Smooth muscle cell (in vitro differentiated cells): ENCODE measurements at regions not wholly inside any gene's neighbourhood (a gene's known extent, or its start where the extent isn't known, plus 50 kb on each side); places are given as distances from the start of the nearest gene placed in this dataset.
A peak's percentile ranks its signal among the peaks of the same experiment; 100 is the strongest.

Experiments used
- DNase-seq: peaks from one replicate; lab custom pipeline; 2025; ENCODE audit not compliant: unreplicated experiment; lab: John Stamatoyannopoulos, UW
- H2AFZ ChIP-seq: fragments of 200-600 bp; sonication (generic); 2 replicates; pipeline ENCODE4 v1.6.0; 2016; ENCODE audit warnings: antibody characterized with exemption, low read depth, mild to moderate bottlenecking
- H3F3A ChIP-seq: fragments of 200-600 bp; sonication (generic); 2 replicates; pipeline ENCODE4 v1.6.0; 2017; ENCODE audit warnings: antibody characterized with exemption, low read depth
- H3K27ac ChIP-seq: fragments of 200-600 bp; sonication (generic); 2 replicates; pipeline ENCODE4 v1.5.1; 2016; ENCODE audit warnings: low read depth, mild to moderate bottlenecking
- H3K27me3 ChIP-seq: fragments of 200-600 bp; sonication (generic); 2 replicates; pipeline ENCODE4 v1.6.1; 2016; ENCODE audit warnings: low read depth, mild to moderate bottlenecking
- H3K36me3 ChIP-seq: fragments of 200-600 bp; sonication (generic); 2 replicates; pipeline ENCODE4 v1.5.1; 2016; ENCODE audit warnings: low read depth
- H3K4me1 ChIP-seq: fragments of 200-600 bp; sonication (generic); 2 replicates; pipeline ENCODE4 v1.5.1; 2016; ENCODE audit warnings: low read depth
- H3K4me2 ChIP-seq: fragments of 200-600 bp; sonication (generic); 2 replicates; pipeline ENCODE4 v1.6.0; 2016; ENCODE audit warnings: mild to moderate bottlenecking
- H3K4me3 ChIP-seq: fragments of 200-600 bp; sonication (generic); 2 replicates; pipeline ENCODE4 v1.5.1; 2016; ENCODE audit warnings: mild to moderate bottlenecking
- H3K79me2 ChIP-seq: fragments of 200-600 bp; sonication (generic); 2 replicates; pipeline ENCODE4 v1.6.0; 2016; ENCODE audit warnings: low read depth, mild to moderate bottlenecking
- H3K9ac ChIP-seq: fragments of 200-600 bp; sonication (generic); 2 replicates; pipeline ENCODE4 v1.6.0; 2016; ENCODE audit warnings: low read depth
- H3K9me3 ChIP-seq: fragments of 200-600 bp; sonication (generic); replicated peaks from 2 replicates; pipeline ENCODE4 v1.5.1; 2016; ENCODE audit warnings: low read depth
- H4K20me1 ChIP-seq: fragments of 200-600 bp; sonication (generic); 2 replicates; pipeline ENCODE4 v1.6.0; 2016; ENCODE audit warnings: low read depth
- CTCF ChIP-seq: fragments of 200-600 bp; sonication (generic); IDR thresholded peaks from 2 replicates; pipeline ENCODE4 v1.5.1; 2017; ENCODE audit warnings: borderline replicate concordance, mild to moderate bottlenecking, antibody characterized with exemption; ENCODE audit not compliant: insufficient read depth, poor library complexity, severe bottlenecking
- WGBS: methylation state at CpG from one replicate; pipeline ENCODE4 v1.1.7; 2016; ENCODE audit warnings: low lambda C conversion rate; 5-methylcytosine and 5-hydroxymethylcytosine counted together

- Histone ChIP-seq H2AFZ (no peak overlapping the region), H3K27me3 (no peaks in the 10 kb centered on the region), H3K9ac (no peak overlapping the region), H3K9me3 (no peaks in the 10 kb centered on the region), H3K4me2 (no peak overlapping the region), H4K20me1 (no peaks in the 10 kb centered on the region), H3F3A (no peaks in the 10 kb centered on the region), H3K36me3 (no peaks in the 10 kb centered on the region), H3K79me2 (no peaks in the 10 kb centered on the region), H3K4me1 (no peaks in the 10 kb centered on the region), H3K27ac (no peak overlapping the region), H3K4me3 (no peak overlapping the region)
- whole genome bisulfite sequencing = 70% methylated on average over 1 of the region's 1 CpG
- TF ChIP-seq CTCF = no peak
- no peak for DNase-seq
These were observed 61.2 kb upstream of the RBBP8 start for GRCh38 chr18:22871809-22872525.

- Histone ChIP-seq H3K4me1 (no peaks in the 10 kb centered on the region), H2AFZ (no peak overlapping the region), H3K4me2 (no peak overlapping the region), H3K9me3 (no peaks in the 10 kb centered on the region), H3K79me2 (no peaks in the 10 kb centered on the region), H3K27ac (no peak overlapping the region), H3F3A (no peaks in the 10 kb centered on the region), H3K4me3 (peak overlapping the region; percentile 25), H3K36me3 (no peaks in the 10 kb centered on the region), H4K20me1 (no peaks in the 10 kb centered on the region), H3K9ac (no peak overlapping the region), H3K27me3 (no peaks in the 10 kb centered on the region)
- 84% methylated on average over 8 of the region's 8 CpGs for WGBS
- no peak for TF ChIP-seq CTCF
- DNase-seq = no peak
These were observed 60.1 kb upstream of the RBBP8 start for GRCh38 chr18:22872900-22873537.

GRCh38 chr18:22879293-22879692 lies 53.8 kb upstream of the RBBP8 start:
- WGBS = 87% methylated on average over 3 of the region's 3 CpGs
- Histone ChIP-seq H4K20me1 (no peaks in the 10 kb centered on the region), H3K36me3 (no peaks in the 10 kb centered on the region), H3K4me2 (no peak overlapping the region), H3K27me3 (no peaks in the 10 kb centered on the region), H3F3A (no peaks in the 10 kb centered on the region), H3K9me3 (no peaks in the 10 kb centered on the region), H3K79me2 (no peaks in the 10 kb centered on the region), H3K4me1 (peaks cover 9% of the 10 kb centered on the region), H3K27ac (no peak overlapping the region), H2AFZ (no peak overlapping the region), H3K9ac (no peak overlapping the region), H3K4me3 (no peak overlapping the region)
- no peak for TF ChIP-seq CTCF
- no peak for DNase-seq

GRCh38 chr18:22882084-22882483 lies 51.0 kb upstream of the RBBP8 start:
- Histone ChIP-seq H3K4me3 (no peak overlapping the region), H3K27me3 (no peaks in the 10 kb centered on the region), H2AFZ (no peak overlapping the region), H3K79me2 (no peaks in the 10 kb centered on the region), H3K9ac (no peak overlapping the region), H3K27ac (no peak overlapping the region), H3F3A (no peaks in the 10 kb centered on the region), H3K4me1 (peaks cover 9% of the 10 kb centered on the region), H3K36me3 (no peaks in the 10 kb centered on the region), H4K20me1 (no peaks in the 10 kb centered on the region), H3K9me3 (no peaks in the 10 kb centered on the region), H3K4me2 (no peak overlapping the region)
- no peak for TF ChIP-seq CTCF
- DNase-seq = no peak
